Common myeloid progenitor, CD34-positive (primary cell): ENCODE measurements at regions not wholly inside any gene's neighbourhood (a gene's known extent, or its start where the extent isn't known, plus 50 kb on each side); places are given as distances from the start of the nearest gene placed in this dataset.

Experiments used
- CTCF ChIA-PET: fragments of 350-600 bp; sonication (Branson Sonifier 250); formaldehyde crosslinking; loops from one replicate; lab custom pipeline; 2021; ENCODE audit warnings: antibody characterized with exemption; lab: Charles Lee
- POLR2A ChIA-PET: fragments of 350-600 bp; sonication (Branson Sonifier 250); formaldehyde crosslinking; loops from one replicate; lab custom pipeline; 2021; ENCODE audit warnings: antibody characterized with exemption; lab: Charles Lee
- DNase-seq, 3 donors: peaks; one replicate each; pipeline versions ENCODE4 v3.0.0 to v3.0.0-alpha.2; 2013
- H3K27ac ChIP-seq, 2 experiments: 1 replicate in 1 of 2; 2 replicates in 1 of 2; pipeline ENCODE4 v1.7.0; 2013; ENCODE audit warnings: inconsistent platforms in 2 of 2, low read length in 2 of 2, mild to moderate bottlenecking in 2 of 2, low read depth in 1 of 2, moderate library complexity in 1 of 2; ENCODE audit not compliant: severe bottlenecking in 2 of 2, insufficient read depth in 1 of 2, poor library complexity in 1 of 2
- H3K27me3 ChIP-seq, 5 experiments: replicated peaks in 2 of 5; 1 replicate in 3 of 5; 2 replicates in 2 of 5; pipeline versions ENCODE4 v1.6.1 to v1.7.0; 2013; ENCODE audit warnings: low read length in 4 of 5, mild to moderate bottlenecking in 2 of 5, moderate library complexity in 2 of 5, inconsistent platforms in 1 of 5; ENCODE audit not compliant: insufficient read depth in 5 of 5, control insufficient read depth in 4 of 5
- H3K36me3 ChIP-seq, 4 experiments: 1 replicate in 2 of 4; 2 replicates in 2 of 4; pipeline versions ENCODE4 v1.6.1 to v1.7.0; 2013; ENCODE audit warnings: low read length in 3 of 4, control low read depth in 1 of 4, mild to moderate bottlenecking in 1 of 4; ENCODE audit not compliant: control insufficient read depth in 4 of 4, insufficient read depth in 4 of 4
- H3K4me1 ChIP-seq, 4 experiments: 1 replicate in 3 of 4; 2 replicates in 1 of 4; pipeline versions ENCODE4 v1.6.1 to v1.7.1; 2013; ENCODE audit warnings: low read length in 3 of 4, mild to moderate bottlenecking in 3 of 4, control low read depth in 1 of 4, inconsistent platforms in 1 of 4, moderate library complexity in 1 of 4; ENCODE audit not compliant: control insufficient read depth in 4 of 4, insufficient read depth in 4 of 4; ENCODE audit errors: control extremely low read depth in 1 of 4
- H3K4me3 ChIP-seq, 7 experiments: 1 replicate in 4 of 7; 2 replicates in 3 of 7; pipeline versions ENCODE4 v1.5.1 to v1.7.0; 2013; ENCODE audit warnings: mild to moderate bottlenecking in 7 of 7, low read length in 6 of 7, moderate library complexity in 6 of 7, inconsistent platforms in 2 of 7, low read depth in 2 of 7, control low read depth in 1 of 7; ENCODE audit not compliant: insufficient read depth in 4 of 7, control insufficient read depth in 1 of 7; ENCODE audit errors: extremely low read depth in 1 of 7
- H3K9me3 ChIP-seq, 5 experiments: 1 replicate in 4 of 5; 2 replicates in 1 of 5; pipeline versions ENCODE4 v1.6.1 to v1.7.1; 2013; ENCODE audit warnings: low read length in 4 of 5, mild to moderate bottlenecking in 2 of 5, inconsistent platforms in 1 of 5, low read depth in 1 of 5, moderate library complexity in 1 of 5; ENCODE audit not compliant: control insufficient read depth in 4 of 5, insufficient read depth in 2 of 5; ENCODE audit errors: control extremely low read depth in 1 of 5
- WGBS: methylation state at CpG from one replicate; pipeline ENCODE4 v1.1.5; 2013; ENCODE audit not compliant: insufficient coverage; 5-methylcytosine and 5-hydroxymethylcytosine counted together

- POLR2A ChIA-PET = no interaction called here
- WGBS = 100% methylated on average over 1 of the region's 3 CpGs
- Histone ChIP-seq H3K27me3 (no peaks in the 10 kb centered on the region), H3K4me1 (no peaks in the 10 kb centered on the region), H3K27ac (no peak overlapping the region), H3K36me3 (no peaks in the 10 kb centered on the region), H3K4me3 (no peak overlapping the region), H3K9me3 (no peaks in the 10 kb centered on the region)
- CTCF ChIA-PET = no interaction called here
- no peak for DNase-seq
Measured at GRCh38 chr3:68479779-68480178, 452.6 kb downstream of the TAFA4 start.

- no peaks in the 10 kb centered on the region for H3K27me3 ChIP-seq
- no CpG with 5 or more reads among the region's 3 CpGs for WGBS
- no peaks in the 10 kb centered on the region for H3K36me3 ChIP-seq
- POLR2A ChIA-PET = no interaction called here
- no peak overlapping the region for H3K4me3 ChIP-seq
- no peaks in the 10 kb centered on the region for H3K4me1 ChIP-seq
- CTCF ChIA-PET = no interaction called here
- H3K27ac ChIP-seq = no peak overlapping the region
- H3K9me3 ChIP-seq = no peaks in the 10 kb centered on the region
- no peak for DNase-seq
Measured at GRCh38 chr3:68468695-68469375, 463.5 kb downstream of the TAFA4 start.

- Histone ChIP-seq H3K36me3 (no peaks in the 10 kb centered on the region), H3K4me1 (no peaks in the 10 kb centered on the region), H3K9me3 (no peaks in the 10 kb centered on the region), H3K27ac (no peak overlapping the region), H3K27me3 (no peaks in the 10 kb centered on the region), H3K4me3 (no peak overlapping the region)
- ChIA-PET CTCF (no interaction called here), POLR2A (no interaction called here)
- DNase-seq = no peak
- 92% methylated on average over 1 of the region's 2 CpGs for WGBS
Measured at GRCh38 chr3:68467465-68467864, 464.9 kb downstream of the TAFA4 start.

- CTCF ChIA-PET = no interaction called here
Measured at GRCh38 chr3:68458581-68458980, 473.8 kb downstream of the TAFA4 start.

GRCh38 chr3:68448510-68449383, 483.6 kb downstream of the TAFA4 start:
- WGBS = 94% methylated on average over 2 of the region's 5 CpGs

More at GRCh38 chr3:68458581-68458980, 473.8 kb downstream of the TAFA4 start:
- POLR2A ChIA-PET = no interaction called here
- no peak for DNase-seq
- H3K4me1 ChIP-seq = no peaks in the 10 kb centered on the region
- H3K9me3 ChIP-seq = peaks cover 0 to 2% (median 0%) of the 10 kb centered on the region in 5 experiments
- no peak overlapping the region for H3K4me3 ChIP-seq
- no peak overlapping the region for H3K27ac ChIP-seq
- H3K27me3 ChIP-seq = no peaks in the 10 kb centered on the region
- H3K36me3 ChIP-seq = no peaks in the 10 kb centered on the region
- 95% methylated on average over 2 of the region's 2 CpGs for WGBS

GRCh38 chr3:68447885-68448284, 484.5 kb downstream of the TAFA4 start:
- no peaks in the 10 kb centered on the region for H3K36me3 ChIP-seq
- H3K27me3 ChIP-seq = no peaks in the 10 kb centered on the region
- H3K9me3 ChIP-seq = no peaks in the 10 kb centered on the region
- POLR2A ChIA-PET = no interaction called here
- CTCF ChIA-PET = interaction anchor here (0.8 kb wide), 1 partner anchor 427 kb away, joined by 3 read pairs; no protein-coding TSS in a partner anchor
- no peaks in the 10 kb centered on the region for H3K4me1 ChIP-seq
- no peak overlapping the region for H3K27ac ChIP-seq
- H3K4me3 ChIP-seq = no peak overlapping the region
- DNase-seq = no peak

More at GRCh38 chr3:68448510-68449383, 483.6 kb downstream of the TAFA4 start:
- no peak for DNase-seq
- Histone ChIP-seq H3K9me3 (no peaks in the 10 kb centered on the region), H3K36me3 (no peaks in the 10 kb centered on the region), H3K27ac (no peak overlapping the region), H3K27me3 (no peaks in the 10 kb centered on the region), H3K4me1 (no peaks in the 10 kb centered on the region), H3K4me3 (no peak overlapping the region)
- POLR2A ChIA-PET = no interaction called here
- CTCF ChIA-PET = no interaction called here

GRCh38 chr3:68441054-68441453, 491.3 kb downstream of the TAFA4 start:
- ChIA-PET CTCF (no interaction called here), POLR2A (no interaction called here)
- Histone ChIP-seq H3K9me3 (no peaks in the 10 kb centered on the region), H3K4me3 (no peak overlapping the region), H3K27ac (no peak overlapping the region), H3K4me1 (no peaks in the 10 kb centered on the region), H3K36me3 (no peaks in the 10 kb centered on the region), H3K27me3 (no peaks in the 10 kb centered on the region)
- 100% methylated on average over 1 of the region's 1 CpG for WGBS
- no peak for DNase-seq
